ENCODE measurements at regions not wholly inside any gene's neighbourhood (a gene's known extent, or its start where the extent isn't known, plus 50 kb on each side); places are given as distances from the start of the nearest gene placed in this dataset.

DNA sequence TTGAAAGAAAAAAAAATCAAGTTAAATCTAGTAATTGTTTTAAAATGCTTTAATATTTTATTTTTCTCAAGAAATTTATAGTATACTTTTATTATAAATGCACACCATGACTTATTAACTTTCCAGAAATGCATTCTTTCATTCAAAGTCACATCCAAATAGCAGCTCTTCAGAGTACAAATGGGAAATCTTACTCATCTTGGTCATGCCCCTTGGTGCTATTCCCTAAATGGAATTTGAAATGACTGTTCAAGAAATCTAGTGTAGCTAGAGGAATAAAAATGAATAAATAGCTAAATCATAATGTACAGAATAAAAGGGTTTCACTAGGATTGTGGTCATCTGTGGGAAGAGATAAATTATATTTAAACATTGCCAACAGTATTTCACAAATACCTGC lies 1139.7 kb downstream of the PCDH18 start:
- TF ChIP-seq, protein P1, sequence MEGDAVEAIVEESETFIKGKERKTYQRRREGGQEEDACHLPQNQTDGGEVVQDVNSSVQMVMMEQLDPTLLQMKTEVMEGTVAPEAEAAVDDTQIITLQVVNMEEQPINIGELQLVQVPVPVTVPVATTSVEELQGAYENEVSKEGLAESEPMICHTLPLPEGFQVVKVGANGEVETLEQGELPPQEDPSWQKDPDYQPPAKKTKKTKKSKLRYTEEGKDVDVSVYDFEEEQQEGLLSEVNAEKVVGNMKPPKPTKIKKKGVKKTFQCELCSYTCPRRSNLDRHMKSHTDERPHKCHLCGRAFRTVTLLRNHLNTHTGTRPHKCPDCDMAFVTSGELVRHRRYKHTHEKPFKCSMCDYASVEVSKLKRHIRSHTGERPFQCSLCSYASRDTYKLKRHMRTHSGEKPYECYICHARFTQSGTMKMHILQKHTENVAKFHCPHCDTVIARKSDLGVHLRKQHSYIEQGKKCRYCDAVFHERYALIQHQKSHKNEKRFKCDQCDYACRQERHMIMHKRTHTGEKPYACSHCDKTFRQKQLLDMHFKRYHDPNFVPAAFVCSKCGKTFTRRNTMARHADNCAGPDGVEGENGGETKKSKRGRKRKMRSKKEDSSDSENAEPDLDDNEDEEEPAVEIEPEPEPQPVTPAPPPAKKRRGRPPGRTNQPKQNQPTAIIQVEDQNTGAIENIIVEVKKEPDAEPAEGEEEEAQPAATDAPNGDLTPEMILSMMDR (IDR thresholded peaks at IDR 0.05 in 4 of 5, conservative IDR thresholded peaks at IDR 0.05 in 1 of 5) = no peak
- no peak for TF ChIP-seq POLR2A (IDR thresholded peaks at IDR 0.05)
